Body of pancreas (tissue), 4 donors: ENCODE measurements at regions not wholly inside any gene's neighbourhood (a gene's known extent, or its start where the extent isn't known, plus 50 kb on each side); places are given as distances from the start of the nearest gene placed in this dataset.
"Not testable (repeated sequence)": the region's sequence is repeated elsewhere in the genome, so short reads cannot be mapped to it uniquely, and the experiment has no call there.

ENCODE experiments used
- ATAC-seq: fragments of 150-250 bp; one replicate; pipeline ENCODE4 v1.9.1; 2016
- DNase-seq, 4 donors: peaks; one replicate each; pipeline ENCODE4 v3.0.0-alpha.2; 2019
- H3K27ac ChIP-seq, 4 donors: fragments of 200-600 bp; sonication (generic); 1 replicate in 3 of 4; 2 replicates in 1 of 4; pipeline versions ENCODE4 v1.5.1 to v1.6.1; 2016 to 2019; ENCODE audit warnings: mild to moderate bottlenecking in 1 of 4, mixed read lengths in 1 of 4, moderate library complexity in 1 of 4
- H3K27me3 ChIP-seq, 2 donors: fragments of 200-600 bp; sonication (generic); one replicate each; pipeline ENCODE4 v1.6.0; 2016; ENCODE audit warnings: mild to moderate bottlenecking in 1 of 2
- H3K36me3 ChIP-seq, 2 donors: fragments of 200-600 bp; sonication (generic); replicated peaks in 1 of 2; 2 replicates each; pipeline ENCODE4 v1.5.1; 2016; ENCODE audit warnings: low read depth in 2 of 2; ENCODE audit not compliant: insufficient read depth in 1 of 2
- H3K4me1 ChIP-seq: fragments of 200-600 bp; sonication (generic); one replicate; pipeline ENCODE4 v1.6.0; 2016
- H3K4me3 ChIP-seq, 2 donors: fragments of 200-600 bp; sonication (generic); 1 replicate in 1 of 2; 2 replicates in 1 of 2; pipeline ENCODE4 v1.5.1; 2016 to 2019
- H3K9me3 ChIP-seq, 3 donors: fragments of 200-600 bp; sonication (generic); 1 replicate in 2 of 3; 2 replicates in 1 of 3; pipeline ENCODE4 v1.5.1; 2016
- CTCF ChIP-seq, 7 experiments: fragments of 450-650 bp in 4 of 7; fragments of 200-600 bp in 3 of 7; sonication (generic) in 3 of 7; IDR thresholded peaks; one replicate each; pipeline ENCODE4 v1.5.1; 2016 to 2019; ENCODE audit warnings: antibody characterized with exemption in 7 of 7
- POLR2A ChIP-seq, 3 donors: fragments of 450-650 bp; IDR thresholded peaks; one replicate each; pipeline ENCODE4 v1.6.1; 2016; ENCODE audit warnings: antibody characterized with exemption in 3 of 3, mild to moderate bottlenecking in 2 of 3
- WGBS, 2 donors: methylation state at CpG; one replicate each; pipeline ENCODE4 v1.1.5; 2017; 5-methylcytosine and 5-hydroxymethylcytosine counted together
- intact Hi-C: fragments of 100-400 bp; cut with DNase I; formaldehyde crosslinking; loops from one replicate; pipeline ENCODE4 v1.15.1; 2023

DNA sequence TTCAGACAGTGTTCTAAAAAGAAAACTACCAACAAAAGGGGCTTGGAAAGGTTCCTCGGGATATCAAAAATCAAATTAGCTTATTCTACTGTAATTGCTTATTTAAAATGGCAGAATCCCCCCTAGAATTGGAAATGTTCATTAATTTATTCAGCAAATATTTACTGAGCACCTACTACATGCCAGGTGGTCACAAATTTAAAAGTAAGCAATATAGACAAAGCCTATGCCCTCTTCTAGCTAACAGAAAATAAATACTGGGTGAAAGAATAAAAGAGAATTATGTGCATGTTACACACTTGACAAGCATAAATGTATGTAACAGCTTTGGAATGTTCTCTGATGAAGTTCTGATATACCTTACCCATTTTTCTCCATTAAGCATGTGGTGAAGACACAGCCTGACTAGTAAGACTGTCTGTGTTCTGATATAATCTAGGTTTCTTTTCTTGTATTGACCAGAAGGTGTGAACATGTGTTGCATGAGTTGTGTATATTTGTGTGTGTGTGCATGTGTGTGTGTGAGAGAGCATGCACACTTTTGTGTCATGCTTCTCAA lies 606.7 kb upstream of the CITED2 start:
- intact Hi-C loops: no loop called here
- no peak for TF ChIP-seq CTCF (IDR thresholded peaks at IDR 0.05)
- TF ChIP-seq POLR2A (IDR thresholded peaks at IDR 0.05): no peak
- Histone ChIP-seq H3K36me3 (no peaks in the 10 kb centered on the region), H3K4me1 (peaks cover 28% of the 10 kb centered on the region), H3K27ac (no peak overlapping the region), H3K9me3 (no peaks in the 10 kb centered on the region), H3K4me3 (no peak overlapping the region), H3K27me3 (no peaks in the 10 kb centered on the region)
- DNase-seq (no peak), ATAC-seq (no peak)
- WGBS, 2 donors: 78 to 96% methylated on average over 1 of the region's 1 CpG

DNA sequence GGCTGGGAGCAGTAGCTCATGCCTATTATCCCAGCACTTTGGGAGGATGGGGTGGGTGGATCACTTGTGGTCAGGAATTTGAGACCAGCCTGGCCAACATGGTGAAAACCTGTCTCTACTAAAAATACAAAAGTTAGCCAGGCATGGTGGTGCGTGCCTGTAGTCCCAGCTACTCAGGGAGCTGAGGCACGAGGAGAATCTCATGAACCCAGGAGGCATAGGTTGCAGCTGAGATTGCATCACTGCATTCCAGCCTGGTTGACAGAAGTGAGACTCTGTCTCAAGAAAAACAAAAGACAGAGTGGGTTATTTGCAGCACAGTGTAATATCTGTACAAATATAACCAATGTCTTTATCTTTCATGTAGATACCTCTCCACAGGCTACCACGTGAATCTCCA lies 606.2 kb upstream of the CITED2 start:
- H3K27me3 ChIP-seq, H3K4me3 ChIP-seq, ATAC-seq, H3K36me3 ChIP-seq, H3K9me3 ChIP-seq, DNase-seq, intact Hi-C loops, H3K27ac ChIP-seq: not testable (repeated sequence)
- peaks cover 28% of the 10 kb centered on the region for H3K4me1 ChIP-seq
- 61 to 66% methylated on average over 3 of the region's 3 CpGs for WGBS, 2 donors

- no peaks in the 10 kb centered on the region for H3K9me3 ChIP-seq
- DNase-seq: no peak
Measured at GRCh38 chr6:139979021-139979725, 604.7 kb upstream of the CITED2 start.

GRCh38 chr6:139977887-139978332 lies 603.5 kb upstream of the CITED2 start:
- intact Hi-C loops: no loop called here
- H3K9me3 ChIP-seq: no peaks in the 10 kb centered on the region
- H3K36me3 ChIP-seq: no peaks in the 10 kb centered on the region
- peak overlapping the region in 3 of 4 donors; percentile 38 to 74 (median 46) for H3K27ac ChIP-seq
- no peak overlapping the region for H3K4me3 ChIP-seq
- ATAC-seq: peak; percentile 74
- DNase-seq: peak; percentile 20 to 45 (median 27)
- peaks cover 33% of the 10 kb centered on the region for H3K4me1 ChIP-seq
- no peaks in the 10 kb centered on the region for H3K27me3 ChIP-seq
- WGBS, 2 donors: 19 to 21% methylated on average over 2 of the region's 2 CpGs
- TF ChIP-seq POLR2A (IDR thresholded peaks at IDR 0.05): no peak
- TF ChIP-seq CTCF (IDR thresholded peaks at IDR 0.05): no peak

More at GRCh38 chr6:139979021-139979725, 604.7 kb upstream of the CITED2 start:
- no peak for TF ChIP-seq POLR2A (IDR thresholded peaks at IDR 0.05)
- TF ChIP-seq CTCF (IDR thresholded peaks at IDR 0.05): no peak
- Histone ChIP-seq H3K4me1 (peaks cover 29% of the 10 kb centered on the region), H3K4me3 (no peak overlapping the region), H3K27ac (peak overlapping the region in 1 of 4 donors; percentile 74), H3K36me3 (no peaks in the 10 kb centered on the region), H3K27me3 (no peaks in the 10 kb centered on the region)
- intact Hi-C loops: no loop called here
- no peak for ATAC-seq
- WGBS, 2 donors: 93 to 95% methylated on average over 7 of the region's 7 CpGs

- intact Hi-C loops: no loop called here
- Histone ChIP-seq H3K9me3 (no peaks in the 10 kb centered on the region), H3K27ac (peak overlapping the region in 1 of 4 donors; percentile 26), H3K27me3 (no peaks in the 10 kb centered on the region), H3K4me3 (no peak overlapping the region), H3K4me1 (peaks cover 21% of the 10 kb centered on the region), H3K36me3 (no peaks in the 10 kb centered on the region)
- no peak for DNase-seq
- WGBS, 2 donors: 8 to 29% methylated on average over 3 of the region's 3 CpGs
- no peak for ATAC-seq
- TF ChIP-seq POLR2A (IDR thresholded peaks at IDR 0.05) (no peak), CTCF (IDR thresholded peaks at IDR 0.05) (no peak)
Measured at GRCh38 chr6:139973669-139974344, 599.4 kb upstream of the CITED2 start.
